GM06990 (cell line): ENCODE measurements at regions not wholly inside any gene's neighbourhood (a gene's known extent, or its start where the extent isn't known, plus 50 kb on each side); places are given as distances from the start of the nearest gene placed in this dataset.

Experiments
- DNase-seq: peaks from one replicate; pipeline ENCODE4 v3.0.0-alpha.2; 2011; ENCODE audit not compliant: insufficient read length; ENCODE audit errors: extremely low read depth
- H3K27me3 ChIP-seq: replicated peaks from 2 replicates; pipeline ENCODE4 v1.6.0; 2011; ENCODE audit warnings: low read length; ENCODE audit not compliant: control insufficient read depth, insufficient read depth
- H3K36me3 ChIP-seq: 2 replicates; pipeline ENCODE4 v1.5.1; 2011; ENCODE audit warnings: low read length; ENCODE audit not compliant: control insufficient read depth, insufficient read depth
- H3K4me3 ChIP-seq: replicated peaks from 2 replicates; pipeline ENCODE4 v1.5.1; 2011; ENCODE audit warnings: low read depth, mild to moderate bottlenecking, control low read depth, low read length
- CTCF ChIP-seq: IDR thresholded peaks from 2 replicates; pipeline ENCODE4 v1.5.1; 2011; ENCODE audit warnings: low read length, control low read depth, mild to moderate bottlenecking, inconsistent platforms; ENCODE audit not compliant: insufficient read depth, poor library complexity, severe bottlenecking

- H3K4me3 ChIP-seq: no peak overlapping the region
- TF ChIP-seq CTCF: no peak
- H3K36me3 ChIP-seq: no peaks in the 10 kb centered on the region
- H3K27me3 ChIP-seq: no peaks in the 10 kb centered on the region; the same call in none of the 2 replicates
- DNase-seq: no peak
Observed at GRCh38 chr1:29648798-29649188, 412.5 kb downstream of the PTPRU start.

GRCh38 chr1:29648026-29648425, 411.7 kb downstream of the PTPRU start:
- Histone ChIP-seq H3K4me3 (no peak overlapping the region), H3K27me3 (no peaks in the 10 kb centered on the region; the same call in none of the 2 replicates), H3K36me3 (no peaks in the 10 kb centered on the region)
- no peak for TF ChIP-seq CTCF
- DNase-seq: no peak

DNA sequence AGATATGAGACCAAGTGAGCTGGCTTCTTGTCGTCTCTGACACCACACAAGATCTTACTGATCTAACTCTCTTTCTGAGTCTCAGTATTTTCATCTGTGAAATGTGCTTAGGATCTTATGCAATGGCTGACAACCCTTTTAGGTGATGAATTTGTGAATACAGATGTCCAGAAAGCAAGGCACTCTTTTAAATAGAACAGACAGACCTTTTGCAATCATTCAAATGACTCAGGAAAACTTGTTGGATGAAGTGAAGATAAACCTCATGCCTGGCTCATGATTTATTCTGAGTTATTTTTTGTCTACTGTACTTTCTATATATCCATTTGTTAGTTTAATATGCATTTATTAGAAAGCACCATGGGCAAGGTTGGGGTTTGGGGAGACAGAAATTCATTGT, 411.3 kb downstream of the PTPRU start:
- Histone ChIP-seq H3K4me3 (no peak overlapping the region), H3K27me3 (no peaks in the 10 kb centered on the region; the same call in none of the 2 replicates), H3K36me3 (no peaks in the 10 kb centered on the region)
- no peak for TF ChIP-seq CTCF
- no peak for DNase-seq

GRCh38 chr1:29646161-29646775, 409.9 kb downstream of the PTPRU start:
- Histone ChIP-seq H3K36me3 (no peaks in the 10 kb centered on the region), H3K4me3 (no peak overlapping the region), H3K27me3 (no peaks in the 10 kb centered on the region; the same call in none of the 2 replicates)
- TF ChIP-seq CTCF: no peak
- DNase-seq: no peak

DNA sequence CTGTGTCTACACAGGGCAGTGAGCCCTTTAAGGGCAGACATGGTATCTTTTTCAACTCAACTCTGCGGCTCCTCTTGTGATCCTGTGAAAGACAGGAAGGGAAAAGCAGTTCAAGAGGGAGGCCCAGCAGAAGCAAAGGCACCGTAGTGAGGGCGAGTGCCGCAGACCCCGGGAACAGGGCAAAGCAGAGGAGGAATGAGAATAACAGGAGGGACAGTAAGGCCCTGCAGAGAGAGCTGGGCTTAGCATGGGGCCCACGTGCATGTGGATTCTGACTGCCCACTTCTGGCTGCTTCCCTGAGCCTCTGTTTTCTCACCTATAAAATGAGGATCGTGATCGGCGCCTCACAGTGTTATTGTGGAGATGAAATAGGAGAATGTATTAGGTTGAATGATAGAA, 409.3 kb downstream of the PTPRU start:
- no peak for TF ChIP-seq CTCF
- Histone ChIP-seq H3K27me3 (no peaks in the 10 kb centered on the region; the same call in 1 of the 2 replicates), H3K36me3 (no peaks in the 10 kb centered on the region), H3K4me3 (no peak overlapping the region)
- DNase-seq: no peak

DNA sequence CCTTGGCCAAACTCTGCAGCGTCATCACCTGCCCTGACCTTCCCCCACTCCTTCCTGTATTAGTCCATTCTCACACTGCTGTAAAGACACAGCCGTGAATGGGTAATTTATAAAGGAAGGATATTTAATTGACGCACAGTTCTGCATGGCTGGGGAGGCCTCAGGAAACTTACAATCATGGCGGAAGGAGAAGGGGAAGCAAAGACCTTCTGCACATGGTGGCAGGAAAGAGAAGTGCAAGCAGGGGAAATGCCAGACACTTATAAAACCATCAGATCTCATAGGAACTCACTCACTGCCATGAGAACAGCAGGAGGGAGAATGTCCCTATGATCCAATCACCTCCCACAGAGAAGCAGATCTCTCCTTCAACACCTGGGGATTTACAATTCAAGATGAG, 408.5 kb downstream of the PTPRU start:
- H3K4me3 ChIP-seq: no peak overlapping the region
- no peak for DNase-seq
- no peaks in the 10 kb centered on the region; the same call in 1 of the 2 replicates for H3K27me3 ChIP-seq
- H3K36me3 ChIP-seq: no peaks in the 10 kb centered on the region
- no peak for TF ChIP-seq CTCF
